ENCODE measurements at regions not wholly inside any gene's neighbourhood (a gene's known extent, or its start where the extent isn't known, plus 50 kb on each side); places are given as distances from the start of the nearest gene placed in this dataset.

DNA sequence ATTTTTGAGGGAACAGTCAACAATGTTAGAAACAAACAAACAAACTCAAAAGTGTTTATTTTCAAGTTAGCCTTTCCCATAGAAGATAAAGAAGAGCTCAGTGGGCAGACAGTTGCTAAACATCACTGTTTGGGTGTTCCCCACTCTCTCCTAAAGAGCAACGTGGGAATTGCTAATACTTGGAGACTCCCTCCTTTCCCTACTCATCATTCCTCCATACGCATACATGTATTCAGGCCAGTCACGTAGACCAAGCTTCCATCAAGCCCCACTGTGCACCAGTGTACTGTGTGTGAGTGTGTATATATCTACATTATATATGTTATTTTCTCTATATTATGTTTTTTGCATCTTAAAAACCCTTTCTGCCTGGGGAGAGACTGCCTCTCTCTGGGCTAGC is 115.0 kb upstream of the EGFLAM start:
- TF ChIP-seq, protein P1, sequence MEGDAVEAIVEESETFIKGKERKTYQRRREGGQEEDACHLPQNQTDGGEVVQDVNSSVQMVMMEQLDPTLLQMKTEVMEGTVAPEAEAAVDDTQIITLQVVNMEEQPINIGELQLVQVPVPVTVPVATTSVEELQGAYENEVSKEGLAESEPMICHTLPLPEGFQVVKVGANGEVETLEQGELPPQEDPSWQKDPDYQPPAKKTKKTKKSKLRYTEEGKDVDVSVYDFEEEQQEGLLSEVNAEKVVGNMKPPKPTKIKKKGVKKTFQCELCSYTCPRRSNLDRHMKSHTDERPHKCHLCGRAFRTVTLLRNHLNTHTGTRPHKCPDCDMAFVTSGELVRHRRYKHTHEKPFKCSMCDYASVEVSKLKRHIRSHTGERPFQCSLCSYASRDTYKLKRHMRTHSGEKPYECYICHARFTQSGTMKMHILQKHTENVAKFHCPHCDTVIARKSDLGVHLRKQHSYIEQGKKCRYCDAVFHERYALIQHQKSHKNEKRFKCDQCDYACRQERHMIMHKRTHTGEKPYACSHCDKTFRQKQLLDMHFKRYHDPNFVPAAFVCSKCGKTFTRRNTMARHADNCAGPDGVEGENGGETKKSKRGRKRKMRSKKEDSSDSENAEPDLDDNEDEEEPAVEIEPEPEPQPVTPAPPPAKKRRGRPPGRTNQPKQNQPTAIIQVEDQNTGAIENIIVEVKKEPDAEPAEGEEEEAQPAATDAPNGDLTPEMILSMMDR (IDR thresholded peaks at IDR 0.05; ENCODE audit: unreplicated experiment): no peak
- intact Hi-C loops (cut with micrococcal nuclease): no loop called here
- Mint-ChIP-seq H3K27me3 (ENCODE audit: insufficient read depth, unreplicated experiment) (no peaks in the 10 kb centered on the region), H3K9me3 (ENCODE audit: unreplicated experiment) (no peaks in the 10 kb centered on the region), H3K4me3 (ENCODE audit: unreplicated experiment) (no peak overlapping the region), H3K36me3 (ENCODE audit: insufficient read depth, unreplicated experiment) (no peaks in the 10 kb centered on the region), H3K4me1 (ENCODE audit: insufficient read depth, unreplicated experiment) (no peaks in the 10 kb centered on the region), H3K27ac (ENCODE audit: low read depth, unreplicated experiment) (no peak overlapping the region)
- no TSS peak for BruUV-seq (replicated peaks)
- ChIA-PET POLR2A (interaction anchor here (0.6 to 0.8 kb wide), 2 partner anchors 32 to 1225 kb away, joined by 3 read pairs; no protein-coding TSS in a partner anchor), CTCF (no interaction called here)
- DNase-seq (ENCODE audit: unreplicated experiment): no peak

DNA sequence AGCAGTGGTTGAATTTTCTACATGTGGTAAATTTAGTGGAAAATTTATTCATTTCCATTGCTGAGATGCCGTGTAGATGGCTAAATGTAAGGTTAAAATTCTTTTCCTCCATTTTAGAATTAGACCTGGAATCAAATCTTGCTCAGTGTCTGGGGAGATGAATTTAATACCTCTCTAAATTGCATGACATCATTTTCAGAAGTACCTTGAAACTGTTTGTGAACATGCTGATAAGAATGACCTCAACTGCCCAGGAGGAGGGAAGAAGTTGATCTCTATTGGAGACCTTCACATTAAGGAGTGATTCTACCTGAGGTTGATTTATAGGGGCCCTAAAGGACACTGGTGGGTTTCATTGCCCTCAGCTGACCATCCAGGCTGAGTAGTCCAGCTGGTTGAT is 116.7 kb upstream of the EGFLAM start:
- intact Hi-C loops (cut with micrococcal nuclease): no loop called here
- TF ChIP-seq, protein P1 (IDR thresholded peaks at IDR 0.05; ENCODE audit: unreplicated experiment): no peak
- no peak for DNase-seq (ENCODE audit: unreplicated experiment)
- ChIA-PET POLR2A (no interaction called here), CTCF (interaction anchor here (0.7 to 1.0 kb wide), 2 partner anchors 51 to 652 kb away, joined by 3 read pairs; no protein-coding TSS in a partner anchor)
- no peaks in the 10 kb centered on the region for H3K9me3 Mint-ChIP-seq (ENCODE audit: unreplicated experiment)
- H3K4me1 Mint-ChIP-seq (ENCODE audit: insufficient read depth, unreplicated experiment): no peaks in the 10 kb centered on the region
- H3K4me3 Mint-ChIP-seq (ENCODE audit: unreplicated experiment): no peak overlapping the region
- no TSS peak for BruUV-seq (replicated peaks)
- no peaks in the 10 kb centered on the region for H3K36me3 Mint-ChIP-seq (ENCODE audit: insufficient read depth, unreplicated experiment)
- peaks cover 5% of the 10 kb centered on the region for H3K27me3 Mint-ChIP-seq (ENCODE audit: insufficient read depth, unreplicated experiment)
- H3K27ac Mint-ChIP-seq (ENCODE audit: low read depth, unreplicated experiment): no peak overlapping the region

DNA sequence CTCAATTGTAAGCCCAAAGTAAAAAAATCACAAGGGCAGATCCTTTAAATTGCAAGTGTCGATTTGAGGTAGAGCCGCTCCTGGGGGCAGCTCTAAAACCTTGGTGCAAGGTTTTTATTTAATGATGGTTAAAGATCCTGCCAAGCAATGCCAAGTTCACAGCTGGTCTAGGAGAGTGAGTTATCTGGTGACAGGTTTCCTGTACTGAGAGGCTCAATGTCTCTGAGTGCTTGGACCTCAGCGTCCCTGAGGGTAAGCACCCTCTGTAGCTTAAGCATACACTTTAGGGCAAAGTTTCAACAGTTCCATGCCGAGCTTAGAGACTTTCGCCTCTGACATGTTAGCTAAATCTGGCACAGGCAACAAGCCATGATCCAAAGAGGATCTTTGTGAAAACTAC is 119.8 kb upstream of the EGFLAM start:
- intact Hi-C loops (cut with micrococcal nuclease): no loop called here
- CTCF ChIA-PET: interaction anchor here (0.6 kb wide), 1 partner anchor 127 kb away, joined by 3 read pairs; no protein-coding TSS in a partner anchor

DNA sequence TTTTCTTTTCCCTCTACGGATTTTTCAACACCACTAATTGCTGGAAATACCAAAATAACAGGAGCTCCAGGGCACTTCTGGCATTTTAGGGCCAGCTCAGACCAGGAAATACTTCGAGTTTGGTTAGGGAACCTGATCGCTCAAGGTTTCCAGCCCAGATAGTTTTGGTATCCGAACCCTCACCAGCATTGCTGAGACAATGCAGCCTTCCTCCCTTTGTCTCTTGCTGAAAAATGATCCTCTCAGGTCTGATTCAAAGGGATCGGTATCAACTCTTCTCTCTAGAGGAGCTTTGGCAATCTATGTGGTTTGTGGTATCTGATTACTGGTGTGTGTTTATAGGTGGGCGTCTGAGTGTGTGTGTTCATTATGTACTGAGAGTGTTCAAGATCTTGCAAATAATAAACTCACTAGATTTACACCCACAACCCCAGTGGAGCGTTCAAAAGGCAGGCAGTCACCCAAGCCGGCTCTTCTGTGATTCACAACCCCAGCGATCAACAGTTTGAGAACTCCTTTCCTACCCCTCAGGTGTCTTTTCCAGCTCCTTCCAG is 122.8 kb upstream of the EGFLAM start:
- ChIA-PET POLR2A (no interaction called here), CTCF (interaction anchor here (0.7 to 1.1 kb wide), 3 partner anchors 10 to 93 kb away, joined by 3 read pairs; no protein-coding TSS in a partner anchor)
- no peak for DNase-seq (ENCODE audit: unreplicated experiment)
- Mint-ChIP-seq H3K4me1 (ENCODE audit: insufficient read depth, unreplicated experiment) (no peaks in the 10 kb centered on the region), H3K27ac (ENCODE audit: low read depth, unreplicated experiment) (no peak overlapping the region), H3K9me3 (ENCODE audit: unreplicated experiment) (no peaks in the 10 kb centered on the region), H3K36me3 (ENCODE audit: insufficient read depth, unreplicated experiment) (no peaks in the 10 kb centered on the region), H3K4me3 (ENCODE audit: unreplicated experiment) (no peak overlapping the region), H3K27me3 (ENCODE audit: insufficient read depth, unreplicated experiment) (peaks cover 26% of the 10 kb centered on the region)
- TF ChIP-seq, protein P1 (IDR thresholded peaks at IDR 0.05; ENCODE audit: unreplicated experiment): no peak
- BruUV-seq (replicated peaks): no TSS peak
- intact Hi-C loops (cut with micrococcal nuclease): no loop called here

More for the DNA sequence above, 119.8 kb upstream of the EGFLAM start:
- peaks cover 26% of the 10 kb centered on the region for H3K27me3 Mint-ChIP-seq (ENCODE audit: insufficient read depth, unreplicated experiment)
- no TSS peak for BruUV-seq (replicated peaks)
- DNase-seq (ENCODE audit: unreplicated experiment): no peak
- H3K4me1 Mint-ChIP-seq (ENCODE audit: insufficient read depth, unreplicated experiment): no peaks in the 10 kb centered on the region
- H3K36me3 Mint-ChIP-seq (ENCODE audit: insufficient read depth, unreplicated experiment): no peaks in the 10 kb centered on the region
- no peak overlapping the region for H3K27ac Mint-ChIP-seq (ENCODE audit: low read depth, unreplicated experiment)
- H3K4me3 Mint-ChIP-seq (ENCODE audit: unreplicated experiment): no peak overlapping the region
- H3K9me3 Mint-ChIP-seq (ENCODE audit: unreplicated experiment): no peaks in the 10 kb centered on the region
- POLR2A ChIA-PET: interaction anchor here (0.7 kb wide), 1 partner anchor 207 kb away, joined by 3 read pairs; no protein-coding TSS in a partner anchor
- TF ChIP-seq, protein P1 (IDR thresholded peaks at IDR 0.05; ENCODE audit: unreplicated experiment): no peak
